K562 (cell line): ENCODE measurements at regions not wholly inside any gene's neighbourhood (a gene's known extent, or its start where the extent isn't known, plus 50 kb on each side); places are given as distances from the start of the nearest gene placed in this dataset.

Source experiments
- ATAC-seq: fragments of 200-7000 bp; cut with Tn5 transposase; 3 replicates; pipeline ENCODE4 v1.9.1; 2020; ENCODE audit warnings: moderate library complexity
- BruUV-seq: library from RNA; stranded (reverse); fragments of 400-500 nt; replicated peaks from 2 replicates; lab custom pipeline; 2021; lab: Mats Ljungman, UMichigan
- CTCF ChIA-PET: fragments of 300-600 bp; formaldehyde crosslinking; extraction: SDS; loops from one replicate; lab custom pipeline; 2021; ENCODE audit warnings: low intra/inter-chr PET ratio; lab: Yijun Ruan, JAX
- POLR2A ChIA-PET: fragments of 300-600, 350-650 bp; sonication (Branson Sonifier 250); formaldehyde crosslinking; extraction: SDS; loops from one replicate; lab custom pipeline; 2021; ENCODE audit warnings: antibody characterized with exemption, inconsistent platforms; lab: Yijun Ruan, JAX
- DNase-seq, 4 experiments: peaks; one replicate each; pipeline versions ENCODE4 v3.0.0 to v3.0.0-alpha.2; 2011 to 2018; ENCODE audit warnings: low spot score in 3 of 4, mixed read lengths in 3 of 4; ENCODE audit errors: extremely low read depth in 1 of 4
- FAIRE-seq: peaks from 2 replicates; lab custom pipeline; 2011; peaks lifted over from hg19 to GRCh38; lab: Jason Lieb, UNC
- H2AFZ ChIP-seq: 2 replicates; pipeline ENCODE4 v1.6.0; 2011; ENCODE audit warnings: low read depth, low read length, control low read depth, inconsistent platforms
- H3K27ac ChIP-seq: fragments of 200-600 bp; 3 replicates; pipeline ENCODE4 v1.8.0; 2011; ENCODE audit warnings: low read depth, mild to moderate bottlenecking, control low read depth, inconsistent platforms, low read length, moderate library complexity, mixed read lengths; ENCODE audit errors: extremely low read depth
- H3K27me3 ChIP-seq, 2 experiments: fragments of 300-600 bp in 1 of 2; 2 replicates in 1 of 2; 3 replicates in 1 of 2; pipeline versions ENCODE4 v1.6.0 to v1.8.0; 2011; ENCODE audit warnings: inconsistent platforms in 2 of 2, low read length in 2 of 2, mild to moderate bottlenecking in 1 of 2, mixed read lengths in 1 of 2, moderate library complexity in 1 of 2; ENCODE audit not compliant: control insufficient read depth in 2 of 2, insufficient read depth in 2 of 2
- H3K36me3 ChIP-seq: fragments of 300-600 bp; 3 replicates; pipeline ENCODE4 v1.8.0; 2011; ENCODE audit warnings: mild to moderate bottlenecking, low read length, inconsistent platforms; ENCODE audit not compliant: control insufficient read depth, insufficient read depth
- H3K4me1 ChIP-seq, 2 experiments: fragments of 200-600 bp in 1 of 2; replicated peaks in 1 of 2; 2 replicates in 1 of 2; 3 replicates in 1 of 2; pipeline versions ENCODE4 v1.5.1 to v1.8.0; 2011; ENCODE audit warnings: inconsistent platforms in 2 of 2, low read length in 2 of 2, mild to moderate bottlenecking in 1 of 2, mixed read lengths in 1 of 2, moderate library complexity in 1 of 2; ENCODE audit not compliant: control insufficient read depth in 2 of 2, insufficient read depth in 2 of 2
- H3K4me2 ChIP-seq: 2 replicates; pipeline ENCODE4 v1.6.1; 2011; ENCODE audit warnings: low read length, control low read depth, inconsistent platforms, mixed read lengths; ENCODE audit not compliant: insufficient read depth
- H3K4me3 ChIP-seq: fragments of 200-600 bp; sonication (generic), shearing (Covaris generic); 2 replicates; pipeline ENCODE4 v1.5.1; 2016; ENCODE audit warnings: control low read depth, inconsistent platforms
- H3K79me2 ChIP-seq: fragments of 200-600 bp; 3 replicates; pipeline ENCODE4 v1.8.0; 2011; ENCODE audit warnings: low read length, inconsistent platforms; ENCODE audit not compliant: control insufficient read depth, insufficient read depth
- H3K9ac ChIP-seq, 2 experiments: 2 replicates each; pipeline versions ENCODE4 v1.6.0 to v1.6.1; 2011; ENCODE audit warnings: low read depth in 2 of 2, low read length in 2 of 2, control low read depth in 1 of 2, inconsistent platforms in 1 of 2, mild to moderate bottlenecking in 1 of 2, mixed read lengths in 1 of 2; ENCODE audit not compliant: insufficient read depth in 1 of 2
- H3K9me1 ChIP-seq: one replicate; pipeline ENCODE4 v1.6.0; 2011; ENCODE audit warnings: inconsistent platforms, mild to moderate bottlenecking, low read length, moderate library complexity; ENCODE audit not compliant: control insufficient read depth, insufficient read depth
- H3K9me3 ChIP-seq: replicated peaks from 2 replicates; pipeline ENCODE4 v1.5.1; 2011; ENCODE audit warnings: low read depth, low read length, inconsistent platforms; ENCODE audit not compliant: control insufficient read depth, insufficient read depth
- H4K20me1 ChIP-seq: replicated peaks from 2 replicates; pipeline ENCODE4 v1.6.1; 2011; ENCODE audit warnings: low read length, inconsistent platforms, mixed read lengths; ENCODE audit not compliant: control insufficient read depth, insufficient read depth
- CEBPG ChIP-seq, 3 experiments: fragments of 200-800 bp in 1 of 3; sonication (Bioruptor generic) in 1 of 3; sonication (generic) in 1 of 3; formaldehyde crosslinking in 1 of 3; IDR thresholded peaks in 2 of 3; conservative IDR thresholded peaks in 1 of 3; 2 replicates each; pipeline versions ENCODE4 v1.6.1 to v1.8.0; 2016 to 2022; ENCODE audit warnings: missing compliant biosample characterization in 2 of 3, missing genetic modification characterization in 2 of 3, mild to moderate bottlenecking in 1 of 3, missing genetic modification reagents in 1 of 3
- HOXB6 ChIP-seq: fragments of 250-450 bp; sonication (Bioruptor Pico); IDR thresholded peaks from 2 replicates; pipeline ENCODE4 v1.5.1; 2022; ENCODE audit warnings: mild to moderate bottlenecking, borderline replicate concordance
- KDM4B ChIP-seq, 2 experiments: fragments of 450-650 bp in 1 of 2; sonication (generic) in 1 of 2; IDR thresholded peaks; 2 replicates each; pipeline ENCODE4 v1.6.1; 2016 to 2017; ENCODE audit warnings: borderline replicate concordance in 2 of 2, antibody characterized with exemption in 1 of 2, low read depth in 1 of 2, mild to moderate bottlenecking in 1 of 2
- MAFK ChIP-seq: IDR thresholded peaks from 2 replicates; pipeline ENCODE4 v1.6.1; 2011; ENCODE audit warnings: low read length, improper control_type of control experiment
- MLLT1 ChIP-seq, 2 experiments: fragments of 450-650 bp; IDR thresholded peaks; 2 replicates each; pipeline ENCODE4 v1.6.1; 2016
- ZNF217 ChIP-seq: sonication (generic); formaldehyde crosslinking; IDR thresholded peaks from 2 replicates; pipeline ENCODE4 v1.8.0; 2022; ENCODE audit warnings: mild to moderate bottlenecking, missing genetic modification reagents
- ZNF518B ChIP-seq: fragments of 250-450 bp; sonication (Bioruptor Pico); IDR thresholded peaks from 2 replicates; pipeline ENCODE4 v1.5.0; 2021; ENCODE audit warnings: mild to moderate bottlenecking, moderate library complexity
- ZNF584 ChIP-seq: fragments of 200-800 bp; sonication (Bioruptor generic); IDR thresholded peaks from 2 replicates; pipeline ENCODE4 v1.6.1; 2016; ENCODE audit warnings: low read depth, mild to moderate bottlenecking, missing genetic modification characterization, missing compliant biosample characterization
- WGBS: fragments of 100-300 bp; shearing (Covaris generic); methylation state at CpG from one replicate; pipeline ENCODE4 v1.1.6; 2016; ENCODE audit warnings: low coverage, mixed read lengths; ENCODE audit not compliant: insufficient coverage; ENCODE audit errors: missing lambda C conversion rate; 5-methylcytosine and 5-hydroxymethylcytosine counted together
- in situ Hi-C: fragments of 300-500 bp; cut with MboI; formaldehyde crosslinking; loops from 4 replicates; pipeline ENCODE4 v1.15.0; 2018; ENCODE audit warnings: inconsistent platforms, mixed read lengths
- intact Hi-C: fragments of 100-400 bp; cut with micrococcal nuclease; formaldehyde crosslinking; loops from 2 replicates; pipeline ENCODE4 v1.14.2; 2022
- TF ChIP-seq, protein P1 (sequence below): sonication (generic); formaldehyde crosslinking; IDR thresholded peaks from 2 replicates; pipeline ENCODE4 v1.9.0; 2022; ENCODE audit warnings: mild to moderate bottlenecking, missing genetic modification reagents

- H3K27ac ChIP-seq = no peak overlapping the region
- no peaks in the 10 kb centered on the region for H3K4me1 ChIP-seq
- H3K4me3 ChIP-seq = no peak overlapping the region
- ChIA-PET CTCF (no interaction called here), POLR2A (no interaction called here)
- intact Hi-C loops (no loop called here), in situ Hi-C loops (no loop called here)
- DNase-seq (no peak), ATAC-seq (no peak), FAIRE-seq (no peak)
- H3K27me3 ChIP-seq = no peaks in the 10 kb centered on the region
- TF ChIP-seq ZNF518B (CRISPR knock-in tag) (no peak), ZNF584 (no peak), HOXB6 (CRISPR knock-in tag) (no peak), KDM4B (IDR thresholded peaks at IDR 0.05; ENCODE audit: borderline replicate concordance in 2 of 2, low read depth in 1 of 2) (no peak), MLLT1 (IDR thresholded peaks at IDR 0.05) (no peak), ZNF217 (CRISPR knock-in tag) (no peak), MAFK (no peak), CEBPG (CRISPR knock-in tag; IDR thresholded peaks at IDR 0.05) (no peak), CEBPG (tag; conservative IDR thresholded peaks at IDR 0.05 in 1 of 2, IDR thresholded peaks at IDR 0.05 in 1 of 2) (no peak)
- TF ChIP-seq, protein P1, sequence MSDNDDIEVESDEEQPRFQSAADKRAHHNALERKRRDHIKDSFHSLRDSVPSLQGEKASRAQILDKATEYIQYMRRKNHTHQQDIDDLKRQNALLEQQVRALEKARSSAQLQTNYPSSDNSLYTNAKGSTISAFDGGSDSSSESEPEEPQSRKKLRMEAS (CRISPR knock-in tag) = no peak
- no peak overlapping the region for H3K9ac ChIP-seq
- H3K36me3 ChIP-seq = no peaks in the 10 kb centered on the region
- BruUV-seq = no TSS peak
- 0% methylated on average over 2 of the region's 2 CpGs for WGBS
- no peaks in the 10 kb centered on the region for H3K79me2 ChIP-seq
- no peaks in the 10 kb centered on the region; the same call in 1 of the 2 replicates for H3K9me3 ChIP-seq
- no peaks in the 10 kb centered on the region for H4K20me1 ChIP-seq
- no peak overlapping the region for H3K4me2 ChIP-seq
- no peaks in the 10 kb centered on the region for H3K9me1 ChIP-seq
- no peak overlapping the region for H2AFZ ChIP-seq
These were observed 1350.0 kb upstream of the ADGRL2 start for GRCh38 chr1:80450711-80451110.
